Thyroid gland (tissue), 4 donors: ENCODE measurements at regions not wholly inside any gene's neighbourhood (a gene's known extent, or its start where the extent isn't known, plus 50 kb on each side); places are given as distances from the start of the nearest gene placed in this dataset.

Experiments used
- DNase-seq, 2 donors: peaks; one replicate each; pipeline ENCODE4 v3.0.0-alpha.2; 2019
- H3K27ac ChIP-seq, 3 donors: fragments of 200-600 bp; sonication (generic); 1 replicate in 2 of 3; 2 replicates in 1 of 3; pipeline ENCODE4 v1.5.1; 2016 to 2019; ENCODE audit warnings: mild to moderate bottlenecking in 1 of 3, moderate library complexity in 1 of 3
- H3K27me3 ChIP-seq: fragments of 200-600 bp; sonication (generic); one replicate; pipeline ENCODE4 v1.5.1; 2019
- H3K36me3 ChIP-seq, 2 donors: fragments of 200-600 bp; sonication (generic); one replicate each; pipeline ENCODE4 v1.5.1; 2016 to 2019
- H3K4me1 ChIP-seq, 2 donors: fragments of 200-600 bp; sonication (generic); one replicate each; pipeline ENCODE4 v1.5.1; 2017 to 2019
- H3K4me3 ChIP-seq, 3 donors: fragments of 200-600 bp; sonication (generic); replicated peaks in 1 of 3; 1 replicate in 2 of 3; 2 replicates in 1 of 3; pipeline ENCODE4 v1.5.1; 2016; ENCODE audit warnings: mild to moderate bottlenecking in 1 of 3
- H3K9me3 ChIP-seq: fragments of 200-600 bp; sonication (generic); one replicate; pipeline ENCODE4 v1.5.1; 2017
- POLR2A ChIP-seq, 2 donors: fragments of 450-650 bp; IDR thresholded peaks; one replicate each; pipeline ENCODE4 v1.6.1; 2017; ENCODE audit warnings: antibody characterized with exemption in 2 of 2, mild to moderate bottlenecking in 2 of 2, moderate library complexity in 1 of 2
- WGBS, 2 donors: methylation state at CpG; one replicate each; pipeline ENCODE4 v1.1.5; 2017; 5-methylcytosine and 5-hydroxymethylcytosine counted together
- intact Hi-C: fragments of 100-400 bp; cut with DNase I; formaldehyde crosslinking; loops from one replicate; pipeline ENCODE4 v1.15.1; 2023
- TF ChIP-seq, protein P1 (sequence below), 6 experiments: fragments of 200-600 bp in 3 of 6; fragments of 450-650 bp in 3 of 6; sonication (generic) in 3 of 6; IDR thresholded peaks; one replicate each; pipeline ENCODE4 v1.5.1; 2016 to 2019; ENCODE audit warnings: antibody characterized with exemption in 6 of 6, mild to moderate bottlenecking in 2 of 6, inconsistent platforms in 1 of 6, moderate library complexity in 1 of 6

GRCh38 chr10:63735305-63735704, 214.1 kb downstream of the REEP3 start:
- no peak for DNase-seq
- intact Hi-C loops = no loop called here
- Histone ChIP-seq H3K4me3 (no peak overlapping the region), H3K27ac (no peak overlapping the region), H3K36me3 (no peaks in the 10 kb centered on the region), H3K27me3 (no peaks in the 10 kb centered on the region), H3K9me3 (no peaks in the 10 kb centered on the region), H3K4me1 (no peaks in the 10 kb centered on the region)
- TF ChIP-seq, protein P1, sequence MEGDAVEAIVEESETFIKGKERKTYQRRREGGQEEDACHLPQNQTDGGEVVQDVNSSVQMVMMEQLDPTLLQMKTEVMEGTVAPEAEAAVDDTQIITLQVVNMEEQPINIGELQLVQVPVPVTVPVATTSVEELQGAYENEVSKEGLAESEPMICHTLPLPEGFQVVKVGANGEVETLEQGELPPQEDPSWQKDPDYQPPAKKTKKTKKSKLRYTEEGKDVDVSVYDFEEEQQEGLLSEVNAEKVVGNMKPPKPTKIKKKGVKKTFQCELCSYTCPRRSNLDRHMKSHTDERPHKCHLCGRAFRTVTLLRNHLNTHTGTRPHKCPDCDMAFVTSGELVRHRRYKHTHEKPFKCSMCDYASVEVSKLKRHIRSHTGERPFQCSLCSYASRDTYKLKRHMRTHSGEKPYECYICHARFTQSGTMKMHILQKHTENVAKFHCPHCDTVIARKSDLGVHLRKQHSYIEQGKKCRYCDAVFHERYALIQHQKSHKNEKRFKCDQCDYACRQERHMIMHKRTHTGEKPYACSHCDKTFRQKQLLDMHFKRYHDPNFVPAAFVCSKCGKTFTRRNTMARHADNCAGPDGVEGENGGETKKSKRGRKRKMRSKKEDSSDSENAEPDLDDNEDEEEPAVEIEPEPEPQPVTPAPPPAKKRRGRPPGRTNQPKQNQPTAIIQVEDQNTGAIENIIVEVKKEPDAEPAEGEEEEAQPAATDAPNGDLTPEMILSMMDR (IDR thresholded peaks at IDR 0.05) = no peak
- no peak for TF ChIP-seq POLR2A (IDR thresholded peaks at IDR 0.05)
- WGBS, 2 donors = 87% methylated on average over 3 of the region's 3 CpGs

GRCh38 chr10:63738410-63738809, 217.2 kb downstream of the REEP3 start:
- no peak overlapping the region for H3K4me3 ChIP-seq
- no peaks in the 10 kb centered on the region for H3K27me3 ChIP-seq
- TF ChIP-seq POLR2A (IDR thresholded peaks at IDR 0.05) = no peak
- TF ChIP-seq, protein P1 (IDR thresholded peaks at IDR 0.05) = no peak
- no peaks in the 10 kb centered on the region for H3K9me3 ChIP-seq
- no peaks in the 10 kb centered on the region for H3K4me1 ChIP-seq
- H3K27ac ChIP-seq = no peak overlapping the region
- no peaks in the 10 kb centered on the region for H3K36me3 ChIP-seq
- 90 to 92% methylated on average over 2 of the region's 2 CpGs for WGBS, 2 donors
- no peak for DNase-seq
- intact Hi-C loops = no loop called here

DNA sequence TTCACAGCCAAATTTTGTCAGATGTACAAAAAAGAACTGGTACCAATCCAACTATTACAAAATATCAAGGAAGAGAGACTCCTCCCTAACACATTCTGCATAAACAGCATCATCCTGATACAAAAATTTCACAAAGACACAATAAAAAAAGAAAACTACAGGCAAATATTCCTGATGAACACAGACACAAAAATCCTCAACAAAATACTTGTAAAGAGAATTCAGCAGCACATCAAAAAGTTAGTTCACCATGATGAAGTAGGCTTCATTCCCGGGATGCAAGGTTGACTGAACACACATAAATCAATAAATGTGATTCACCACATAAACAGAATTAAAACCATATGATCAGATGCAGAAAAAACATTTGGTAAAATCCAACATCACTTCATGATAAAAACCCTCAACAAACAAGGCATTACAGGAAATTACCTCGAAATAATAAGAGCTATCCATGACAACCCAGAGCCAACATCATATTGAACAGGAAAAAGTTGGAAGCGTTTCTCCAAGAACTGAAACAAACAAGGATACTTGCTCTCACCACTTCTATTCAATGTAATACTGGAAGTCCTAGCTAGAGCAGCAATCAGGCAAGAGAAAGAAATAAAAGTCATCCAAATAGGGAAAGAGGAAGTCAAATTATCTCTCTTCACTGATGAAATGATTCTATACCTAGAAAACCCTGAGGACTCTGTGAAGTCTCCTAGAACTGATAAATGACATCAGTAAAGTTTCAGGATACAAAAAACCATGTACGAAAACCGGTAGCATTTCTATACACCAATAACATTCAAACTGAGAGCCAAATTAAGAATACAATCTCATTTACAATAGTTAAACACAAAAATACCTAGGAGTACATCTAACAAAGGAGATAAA, 223.1 kb downstream of the REEP3 start:
- Histone ChIP-seq H3K36me3 (no peaks in the 10 kb centered on the region), H3K4me3 (no peak overlapping the region), H3K27me3 (no peaks in the 10 kb centered on the region), H3K4me1 (no peaks in the 10 kb centered on the region), H3K9me3 (no peaks in the 10 kb centered on the region), H3K27ac (no peak overlapping the region)
- intact Hi-C loops = no loop called here
- TF ChIP-seq POLR2A (IDR thresholded peaks at IDR 0.05) = no peak
- TF ChIP-seq, protein P1 (IDR thresholded peaks at IDR 0.05) = no peak
- WGBS, 2 donors = 69 to 79% methylated on average over 5 of the region's 5 CpGs
- no peak for DNase-seq

GRCh38 chr10:63749915-63750314, 228.7 kb downstream of the REEP3 start:
- H3K27ac ChIP-seq = no peak overlapping the region
- no peak overlapping the region for H3K4me3 ChIP-seq
- H3K27me3 ChIP-seq = no peaks in the 10 kb centered on the region
- no peak for DNase-seq
- no peaks in the 10 kb centered on the region for H3K4me1 ChIP-seq
- no peaks in the 10 kb centered on the region for H3K9me3 ChIP-seq
- intact Hi-C loops = no loop called here
- TF ChIP-seq, protein P1 (IDR thresholded peaks at IDR 0.05) = no peak
- TF ChIP-seq POLR2A (IDR thresholded peaks at IDR 0.05) = no peak
- WGBS, 2 donors = 47 to 48% methylated on average over 2 of the region's 2 CpGs
- no peaks in the 10 kb centered on the region for H3K36me3 ChIP-seq

DNA sequence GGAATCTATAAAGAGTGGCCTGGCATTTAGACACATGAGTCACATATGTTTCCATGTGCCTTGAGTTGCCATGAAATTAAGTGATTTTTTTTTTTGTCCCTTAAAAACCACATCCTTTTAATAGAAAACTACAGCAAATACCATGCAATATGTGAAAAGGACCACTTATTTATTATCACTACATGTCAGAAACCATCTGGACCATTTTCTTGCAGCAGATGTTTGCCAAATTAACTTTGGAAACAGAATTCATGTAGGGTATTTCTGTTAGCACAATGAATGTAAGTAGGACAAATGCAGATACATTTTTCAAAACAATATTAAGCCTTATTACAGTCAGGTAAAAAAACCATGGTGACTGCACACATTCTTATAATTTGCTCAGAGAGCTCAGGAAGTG, 230.6 kb downstream of the REEP3 start:
- Histone ChIP-seq H3K4me1 (no peaks in the 10 kb centered on the region), H3K36me3 (no peaks in the 10 kb centered on the region), H3K4me3 (no peak overlapping the region), H3K27me3 (no peaks in the 10 kb centered on the region), H3K27ac (no peak overlapping the region), H3K9me3 (no peaks in the 10 kb centered on the region)
- intact Hi-C loops = no loop called here
- TF ChIP-seq POLR2A (IDR thresholded peaks at IDR 0.05) = no peak
- TF ChIP-seq, protein P1 (IDR thresholded peaks at IDR 0.05) = no peak
- DNase-seq = no peak
